ENCODE measurements at regions not wholly inside any gene's neighbourhood (a gene's known extent, or its start where the extent isn't known, plus 50 kb on each side); places are given as distances from the start of the nearest gene placed in this dataset.
A peak's percentile ranks its signal among the peaks of the same experiment; 100 is the strongest.

GRCh38 chr17:71287071-71287823 is 833.6 kb upstream of the SOX9 start:
- peak overlapping the region in 3 of 4 experiments; percentile 18 to 49 (median 23); a peak in 4 of 8 replicates for H3K4me3 ChIP-seq (ENCODE audit: extremely low read depth in 1 of 4, insufficient read depth in 2 of 4, low read depth in 3 of 4, low read length in 4 of 4)
- H4K20me1 ChIP-seq (replicated peaks in 1 of 2; ENCODE audit: control insufficient read depth in 1 of 2, insufficient read depth in 2 of 2, low read length in 2 of 2), result peaks cover 0 to 3% of the 10 kb centered on the region in 2 experiments
- H3K9ac ChIP-seq (replicated peaks in 1 of 4; ENCODE audit: extremely low read depth in 1 of 4, low read depth in 3 of 4, low read length in 3 of 4), result no peak overlapping the region
- H3K79me2 ChIP-seq (ENCODE audit: control insufficient read depth in 1 of 2, insufficient read depth in 2 of 2, low read length in 2 of 2), result no peaks in the 10 kb centered on the region
- H2BK12ac ChIP-seq (ENCODE audit: low read depth, low read length), result no peak overlapping the region
- WGBS, 2 experiments (ENCODE audit: extremely low coverage in 1 of 2, insufficient coverage in 1 of 2, insufficient read length in 1 of 2, insufficient replicate concordance in 2 of 2, low coverage in 1 of 2, low lambda C conversion rate in 2 of 2, missing lambda C conversion rate in 1 of 2), result 27% methylated on average over 17 of the region's 17 CpGs; no CpG with 5 or more reads in 1 of the 2 experiments
- ChIA-PET POLR2A (ENCODE audit: partially characterized antibody) (no interaction called here), CTCF (ENCODE audit: partially characterized antibody) (no interaction called here)
- no peak overlapping the region for H3K56ac ChIP-seq (replicated peaks; ENCODE audit: insufficient read length, low read depth, low read length)
- peaks cover 8 to 29% (median 22%) of the 10 kb centered on the region in 4 experiments for H3K27me3 ChIP-seq (replicated peaks in 1 of 4; ENCODE audit: control insufficient read depth in 3 of 4, extremely low read depth in 1 of 4, insufficient read depth in 3 of 4, low read length in 3 of 4)
- no peak overlapping the region; the same call in 1 of the 2 replicates for H4K8ac ChIP-seq (ENCODE audit: extremely low read depth, insufficient read depth, low read length)
- H3K4ac ChIP-seq (replicated peaks; ENCODE audit: insufficient read length, low read depth, low read length), result no peak overlapping the region
- no peak overlapping the region for H2AK5ac ChIP-seq (ENCODE audit: low read depth, low read length)
- H3K36me3 ChIP-seq (ENCODE audit: control insufficient read depth in 2 of 4, insufficient read depth in 4 of 4, low read length in 3 of 4), result no peaks in the 10 kb centered on the region
- no peak overlapping the region for H2BK15ac ChIP-seq (ENCODE audit: low read length)
- H3K9me3 ChIP-seq (ENCODE audit: insufficient read depth in 2 of 2, low read depth in 1 of 2, low read length in 1 of 2), result no peaks in the 10 kb centered on the region
- H3K4me1 ChIP-seq (replicated peaks in 1 of 4; ENCODE audit: control insufficient read depth in 3 of 4, insufficient read depth in 4 of 4, low read length in 3 of 4), result peaks cover 0 to 5% (median 3%) of the 10 kb centered on the region in 4 experiments; a peak in 3 of 7 replicates
- no peak overlapping the region for H4K91ac ChIP-seq (replicated peaks; ENCODE audit: insufficient read length, low read length)
- H2AFZ ChIP-seq (ENCODE audit: low read length), result peak overlapping the region; percentile 46; the same call in 1 of the 2 replicates
- H3K79me1 ChIP-seq (ENCODE audit: low read depth, low read length), result no peaks in the 10 kb centered on the region
- DNase-seq (ENCODE audit: low read depth in 1 of 2, low spot score in 2 of 2), result peak in 1 of 2 experiments; percentile 46
- no peak overlapping the region for H3K27ac ChIP-seq (ENCODE audit: low read depth, low read length)
- no peak overlapping the region for H2BK5ac ChIP-seq (ENCODE audit: low read depth, low read length)
- no peak overlapping the region for H2BK20ac ChIP-seq (ENCODE audit: low read length)
- FAIRE-seq, result peak; percentile 45
- peak overlapping the region; percentile 41 to 65 for H3K4me2 ChIP-seq (ENCODE audit: insufficient read depth in 1 of 2, low read depth in 2 of 2, low read length in 2 of 2)
- H3K14ac ChIP-seq (ENCODE audit: insufficient read length), result no peak overlapping the region
- H3K23me2 ChIP-seq (ENCODE audit: low read depth, low read length), result peaks cover 2% of the 10 kb centered on the region; the same call in 1 of the 2 replicates
- no peak overlapping the region for H4K5ac ChIP-seq (ENCODE audit: insufficient read length, low read depth, low read length)
- H3K18ac ChIP-seq (ENCODE audit: extremely low read depth, low read length), result no peak overlapping the region
- H3K23ac ChIP-seq (ENCODE audit: insufficient read length), result no peak overlapping the region
- no peak overlapping the region for H2BK120ac ChIP-seq (replicated peaks; ENCODE audit: low read depth, low read length)
- TF ChIP-seq EZH2 (IDR thresholded peaks at IDR 0.05; ENCODE audit: low read depth, low read length, severe bottlenecking) (no peak), KDM5A (IDR thresholded peaks at IDR 0.05; ENCODE audit: low read length) (no peak), SRF (IDR thresholded peaks at IDR 0.05; ENCODE audit: low read depth, low read length) (no peak), HDAC6 (IDR thresholded peaks at IDR 0.05; ENCODE audit: low read depth, low read length) (no peak), SAP30 (IDR thresholded peaks at IDR 0.05; ENCODE audit: insufficient read depth, insufficient replicate concordance, low read length) (no peak), TCF12 (IDR thresholded peaks at IDR 0.05; ENCODE audit: low read depth, low read length) (no peak), TAF1 (IDR thresholded peaks at IDR 0.05; ENCODE audit: low read depth, low read length) (no peak), ASH2L (IDR thresholded peaks at IDR 0.05; ENCODE audit: low read length) (no peak), ZNF274 (IDR thresholded peaks at IDR 0.05; ENCODE audit: borderline replicate concordance, extremely low read depth, low read length) (no peak), POU5F1 (IDR thresholded peaks at IDR 0.05; ENCODE audit: low read depth, low read length) (no peak), SP4 (IDR thresholded peaks at IDR 0.05; ENCODE audit: low read length) (no peak), CHD2 (IDR thresholded peaks at IDR 0.05; ENCODE audit: low read length) (no peak), SIN3A (conservative IDR thresholded peaks at IDR 0.05 in 1 of 2, IDR thresholded peaks at IDR 0.05 in 1 of 2; ENCODE audit: low read depth in 1 of 2, low read length in 2 of 2) (no peak), EGR1 (IDR thresholded peaks at IDR 0.05; ENCODE audit: borderline replicate concordance, low read depth, low read length) (no peak)
